ENCODE measurements at regions not wholly inside any gene's neighbourhood (a gene's known extent, or its start where the extent isn't known, plus 50 kb on each side); places are given as distances from the start of the nearest gene placed in this dataset.

DNA sequence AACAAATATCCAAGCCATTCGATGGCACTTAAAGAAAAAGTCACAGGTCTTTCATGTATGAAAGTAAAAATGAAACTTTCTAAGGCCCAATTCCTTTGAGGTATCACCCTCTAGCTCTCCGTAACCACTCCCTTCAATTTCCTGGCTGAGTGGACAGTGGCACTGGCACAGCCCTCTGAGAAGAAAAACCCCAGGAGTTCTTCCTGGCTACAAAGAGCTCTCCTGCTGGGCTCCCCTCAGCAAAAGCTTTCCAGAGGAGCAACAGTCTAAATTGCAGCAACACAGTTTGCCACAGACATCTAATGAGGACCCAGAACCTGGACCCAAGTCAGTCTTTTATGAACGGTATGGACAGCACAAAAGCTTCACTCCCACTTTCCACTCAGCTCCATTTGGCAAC lies 71.8 kb downstream of the FUNDC1 start:
- DNase-seq = peak in 1 of 2 experiments; percentile 25

DNA sequence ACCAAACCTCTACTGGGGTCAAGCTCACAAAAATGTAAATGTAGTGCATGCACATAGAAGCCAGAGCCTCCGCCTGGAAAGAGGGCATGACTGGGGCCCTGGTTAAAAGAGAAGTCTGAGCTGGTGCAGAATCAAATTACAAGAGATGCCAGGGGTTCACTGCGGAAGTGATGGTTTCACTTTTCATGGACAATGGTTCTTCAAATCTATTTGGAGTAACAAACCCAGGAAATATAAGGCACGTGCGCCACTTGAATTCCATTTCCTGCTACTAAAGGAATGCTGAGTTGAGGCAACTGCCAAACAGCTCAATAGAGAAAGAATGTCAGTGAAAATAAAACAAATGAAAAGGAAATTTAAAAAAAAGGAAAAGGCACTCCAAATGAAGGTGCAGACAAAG lies 79.8 kb downstream of the FUNDC1 start:
- DNase-seq = no peak

DNA sequence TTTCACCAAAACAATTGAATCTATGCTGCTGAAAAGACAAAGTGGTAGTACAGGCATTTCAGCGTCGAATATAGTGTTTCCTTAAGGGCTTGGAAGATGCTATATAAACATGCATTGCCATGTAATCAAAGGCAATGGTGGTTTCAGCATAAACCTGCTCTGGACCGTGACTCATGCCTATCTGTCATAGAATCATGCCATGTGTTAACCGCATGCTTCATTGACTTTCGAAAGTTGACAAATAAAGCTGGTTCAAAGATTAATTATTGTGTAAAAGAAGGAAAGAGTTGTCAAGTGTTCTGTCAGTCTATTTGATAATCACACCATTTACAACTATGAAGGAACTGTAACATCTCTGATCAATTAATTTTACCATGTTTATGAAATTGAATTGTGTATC lies 83.2 kb downstream of the FUNDC1 start:
- no peak for DNase-seq

DNA sequence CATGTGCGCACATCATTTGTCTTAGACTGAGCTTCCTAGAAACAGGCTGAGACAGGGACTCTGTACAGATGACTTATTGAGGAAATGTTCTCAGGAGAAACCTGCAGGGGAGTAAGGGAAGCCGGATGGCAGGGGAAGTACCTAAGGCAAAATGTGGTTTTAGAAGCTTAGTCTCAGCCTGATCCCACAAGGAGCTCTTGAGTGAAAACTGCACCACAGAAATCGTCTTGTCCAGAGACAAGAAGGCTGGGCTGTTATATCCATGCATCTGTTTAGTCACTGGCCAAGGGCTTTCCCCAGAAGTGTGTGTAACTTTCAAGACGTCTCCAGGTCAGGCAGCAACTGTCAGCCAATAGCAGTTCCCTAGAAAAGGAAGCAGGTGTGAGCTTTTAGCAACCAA lies 86.0 kb downstream of the FUNDC1 start:
- no peak for DNase-seq

DNA sequence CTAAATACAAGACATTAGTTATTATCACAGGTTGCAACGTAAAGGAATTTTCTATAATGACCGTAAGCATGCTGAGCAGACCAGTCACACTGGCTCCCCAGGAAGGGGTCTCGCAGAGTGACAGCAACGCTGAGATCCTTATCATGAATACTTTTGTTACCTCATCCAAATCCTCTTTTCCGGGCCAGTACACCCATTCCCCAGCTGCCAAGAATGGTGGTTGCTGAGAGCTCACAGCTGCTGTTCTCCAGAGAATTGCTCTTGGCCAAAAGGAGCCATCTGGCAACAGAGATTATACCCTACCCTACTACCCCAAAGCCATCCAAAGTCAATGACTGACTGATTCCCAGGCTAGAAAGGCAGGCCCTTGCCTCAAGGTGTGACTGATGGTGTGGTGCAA lies 91.6 kb downstream of the FUNDC1 start:
- no peak for DNase-seq

DNA sequence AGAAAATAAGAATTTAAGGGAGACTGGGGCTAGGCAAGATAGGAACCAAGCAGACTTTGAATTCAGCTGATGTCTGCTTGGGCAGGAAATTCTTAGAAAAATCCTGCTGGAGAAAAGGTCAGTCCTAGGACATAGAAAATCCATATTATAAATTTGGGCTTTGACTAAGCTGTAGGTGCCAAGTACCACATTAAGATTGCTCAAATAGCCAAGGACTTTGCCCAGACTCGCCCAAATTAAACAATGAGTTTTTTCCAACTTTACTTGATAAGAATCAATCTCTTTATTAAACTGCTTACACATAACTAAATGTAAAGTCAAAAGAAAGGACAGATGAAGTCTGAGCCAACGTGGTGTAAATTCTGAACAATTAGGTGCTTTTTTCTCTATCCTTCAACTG lies 95.4 kb downstream of the FUNDC1 start:
- no peak for DNase-seq

DNA sequence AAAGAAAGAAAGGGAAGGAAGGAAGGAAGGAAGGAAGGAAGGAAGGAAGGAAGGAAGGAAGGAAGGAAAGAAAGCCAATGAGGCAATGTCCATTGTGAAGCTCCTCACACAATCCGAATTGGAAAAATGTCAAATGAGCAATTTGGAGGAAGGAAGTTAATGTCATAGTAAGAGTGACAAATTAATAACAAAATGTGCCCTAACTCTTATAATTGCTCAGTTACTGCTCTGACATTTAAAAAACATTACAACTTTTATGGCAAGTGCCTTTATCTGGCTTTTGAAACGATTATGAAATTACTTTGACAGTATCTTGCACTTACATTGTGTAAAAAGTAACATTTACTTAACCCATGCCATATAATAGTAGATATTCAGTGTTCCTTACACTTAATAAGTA lies 96.5 kb upstream of the EFHC2 start:
- no peak for DNase-seq

DNA sequence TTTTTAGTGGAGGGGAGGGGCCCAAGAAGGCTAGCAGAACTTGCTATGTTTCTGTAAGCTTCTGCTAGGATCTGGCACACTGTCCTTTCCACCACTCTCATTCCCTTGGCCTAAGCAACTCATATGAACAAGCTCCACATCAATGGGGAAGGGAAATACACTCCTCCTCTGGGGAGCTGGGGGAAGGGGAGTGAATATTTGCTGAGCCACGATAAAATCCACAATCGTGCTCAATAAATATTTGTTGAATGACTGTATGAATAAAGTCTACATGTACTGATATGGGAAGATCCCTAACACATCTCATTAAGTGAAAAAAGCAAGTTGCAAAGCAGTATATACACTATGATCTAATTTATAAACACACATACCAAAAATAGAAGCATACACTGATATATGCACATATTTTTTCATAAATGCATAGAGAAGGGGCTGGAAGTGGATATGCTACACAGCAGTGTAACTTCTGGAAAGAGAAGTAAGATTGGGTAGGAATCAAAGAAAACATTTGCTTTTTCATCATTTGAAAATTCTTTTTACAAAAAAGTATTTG lies 95.8 kb upstream of the EFHC2 start:
- DNase-seq = no peak

DNA sequence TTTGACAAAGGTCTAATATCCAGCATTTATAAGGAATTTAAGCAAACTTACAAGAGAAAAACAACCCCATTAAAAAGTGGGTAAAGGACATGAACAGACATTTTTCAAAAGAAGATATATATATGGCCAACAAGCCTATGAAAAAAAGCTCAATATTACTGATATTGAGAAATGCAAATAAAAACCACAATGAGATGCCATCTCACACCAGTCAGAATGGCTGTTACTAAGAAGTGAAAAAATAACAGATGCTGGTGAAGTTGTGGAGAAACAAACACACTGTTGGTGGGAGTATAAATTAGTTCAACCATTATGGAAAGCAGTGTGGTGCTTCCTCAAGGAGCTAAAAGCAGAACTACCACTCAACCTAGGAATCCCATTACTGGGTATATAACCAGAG lies 91.6 kb upstream of the EFHC2 start:
- DNase-seq = no peak

DNA sequence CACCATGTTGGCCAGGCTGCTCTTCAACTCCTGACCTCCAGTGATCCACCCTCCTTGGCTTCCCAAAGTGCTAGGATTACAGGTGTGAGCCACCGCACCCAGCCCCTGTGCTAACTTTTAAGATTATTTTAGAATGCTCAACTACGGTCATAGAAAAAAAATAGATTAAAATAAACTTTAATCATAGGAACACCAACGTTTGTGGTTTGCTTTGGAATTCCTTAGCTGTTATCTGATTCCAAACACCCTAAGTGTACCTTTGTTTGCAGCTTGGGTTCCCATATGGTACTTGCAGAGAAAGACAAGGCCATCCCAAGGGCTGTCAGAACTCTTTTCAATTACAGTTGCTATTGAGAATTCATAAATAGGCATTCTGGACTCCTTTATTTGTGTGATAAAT lies 90.1 kb upstream of the EFHC2 start:
- DNase-seq = no peak

DNA sequence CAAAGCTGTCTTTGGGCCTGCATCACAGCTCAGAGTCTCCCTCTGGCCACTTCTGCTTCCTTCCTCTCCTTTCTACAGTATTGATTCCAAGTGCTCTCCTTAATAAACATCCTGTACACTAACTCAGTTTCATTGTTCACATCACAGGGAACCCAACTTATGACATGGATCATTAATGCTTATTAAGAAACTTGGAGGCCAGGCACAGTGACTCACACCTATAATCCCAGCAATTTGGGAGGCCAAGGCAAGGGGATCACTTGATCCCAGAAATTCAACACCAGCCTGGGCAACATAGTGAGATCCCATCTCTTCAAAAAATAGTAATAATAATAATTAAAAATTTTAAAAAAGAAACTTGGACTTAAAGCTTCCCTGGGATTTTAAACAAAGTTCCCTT lies 89.2 kb upstream of the EFHC2 start:
- DNase-seq = no peak

DNA sequence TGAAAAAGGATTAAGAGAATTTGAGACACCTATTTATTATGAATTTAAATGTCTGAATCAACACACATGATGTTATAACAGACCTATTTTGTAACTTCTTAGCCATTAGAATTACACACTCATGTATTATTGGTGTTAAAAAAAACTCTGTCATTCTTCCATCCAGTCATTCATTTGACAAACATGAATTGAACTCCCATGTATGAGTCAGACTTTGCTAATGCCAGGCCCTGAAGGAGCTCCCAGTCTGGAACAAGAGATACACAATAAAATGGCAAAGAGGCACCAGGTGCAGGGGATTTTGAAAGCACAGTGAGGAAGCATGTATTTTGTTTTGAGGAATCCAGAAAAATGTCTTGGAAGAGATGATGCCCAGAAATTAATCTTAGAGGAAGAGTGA lies 87.7 kb upstream of the EFHC2 start:
- DNase-seq = no peak

DNA sequence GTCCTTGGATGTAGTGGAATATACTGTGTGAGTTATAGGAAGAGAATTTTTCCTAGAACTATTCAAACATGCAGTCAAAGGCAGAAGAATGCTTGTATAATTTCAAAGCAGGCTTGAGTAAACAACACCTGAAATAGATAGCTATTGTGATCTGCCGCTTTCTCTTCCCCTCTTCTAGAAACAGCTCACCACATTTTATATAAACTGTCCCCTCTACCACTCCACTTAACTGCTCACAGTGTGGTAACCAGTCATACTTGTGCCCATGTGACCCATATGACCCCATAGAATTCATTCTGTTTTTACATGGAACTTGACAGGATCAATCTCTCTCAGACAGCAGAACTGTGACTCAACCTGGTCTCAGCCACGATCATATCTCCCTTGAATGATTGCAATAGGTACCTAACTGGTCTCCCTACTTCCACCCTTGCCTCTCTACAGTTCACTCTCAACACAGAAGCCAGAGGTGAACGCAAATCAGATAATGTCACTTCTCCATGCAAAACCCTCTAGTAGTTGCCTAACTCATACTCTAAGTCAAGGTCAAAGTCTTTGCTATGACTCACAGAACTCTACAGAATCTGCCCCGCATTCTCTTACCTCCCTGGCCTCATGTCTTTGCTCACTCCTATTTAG lies 85.6 kb upstream of the EFHC2 start:
- DNase-seq = no peak

DNA sequence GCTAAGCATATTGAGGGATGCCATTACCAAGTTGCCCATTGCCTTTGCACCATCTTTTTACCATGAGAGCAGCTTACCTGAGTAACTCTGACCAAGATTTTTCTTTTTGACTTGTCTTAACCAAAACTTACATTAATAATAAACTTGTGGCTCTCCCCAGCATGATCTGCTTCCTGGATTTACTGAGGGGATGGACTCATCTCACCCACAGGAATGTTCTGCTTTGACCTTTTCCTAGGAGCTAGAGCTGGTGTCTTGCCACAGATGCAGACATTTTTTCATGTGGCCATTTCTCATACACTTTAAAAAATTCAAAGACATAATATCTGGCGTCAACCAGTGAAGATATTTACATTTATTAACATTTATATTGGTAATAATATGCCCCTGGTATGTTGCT lies 79.2 kb upstream of the EFHC2 start:
- no peak for DNase-seq

DNA sequence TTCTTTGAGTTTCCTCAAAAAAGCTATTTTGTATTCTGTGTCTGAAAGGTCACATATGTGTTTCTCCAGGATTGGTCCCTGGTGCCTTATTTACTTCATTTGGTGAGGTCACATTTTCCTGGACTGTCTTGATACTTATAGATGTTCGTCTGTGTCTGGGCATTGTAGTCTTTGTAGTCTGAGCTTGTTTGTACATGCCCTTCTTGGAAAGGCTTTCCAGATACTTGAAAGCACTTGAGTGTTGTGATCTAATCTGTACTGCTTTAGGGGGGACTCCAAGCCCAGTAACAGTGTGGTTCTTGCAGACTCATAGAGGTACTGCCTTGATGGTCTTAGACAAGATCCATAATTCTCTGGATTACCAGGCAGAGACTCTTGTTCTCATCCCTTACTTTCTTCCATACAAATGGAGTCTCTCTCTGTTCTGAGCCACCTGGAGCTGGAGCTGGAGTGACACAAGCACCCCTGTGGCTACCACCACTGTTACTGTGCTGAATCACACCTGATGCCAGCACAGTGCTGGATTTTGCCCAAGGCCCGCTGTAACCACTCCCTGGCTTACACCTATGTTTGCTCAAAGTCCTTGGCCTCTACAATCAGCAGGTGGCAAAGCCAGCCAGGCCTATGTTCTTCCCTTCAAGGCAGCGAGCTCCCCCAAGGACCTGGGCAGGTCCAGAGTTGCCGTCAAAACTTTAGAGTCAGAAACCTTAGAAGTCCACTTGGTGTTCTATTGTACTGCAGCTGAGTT lies 72.3 kb upstream of the EFHC2 start:
- no peak for DNase-seq

DNA sequence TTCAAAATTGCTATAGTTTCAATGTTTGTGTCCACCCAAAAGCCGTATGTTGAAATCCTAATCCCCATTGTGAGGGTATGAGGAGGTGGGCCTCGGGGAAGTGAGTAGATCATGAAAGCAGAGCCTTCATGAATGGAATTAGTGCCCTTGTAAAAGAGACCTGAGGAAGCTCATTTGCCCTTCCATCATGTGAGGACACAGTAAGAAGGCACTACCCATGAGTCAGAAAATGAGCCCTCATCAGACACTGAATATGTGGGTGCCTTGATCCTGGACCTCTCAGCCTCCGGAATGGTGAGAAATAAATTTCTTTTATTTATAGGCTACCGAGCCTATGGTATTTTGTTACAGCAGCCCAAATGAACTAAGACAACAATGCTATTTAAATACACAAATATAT lies 57.7 kb upstream of the EFHC2 start:
- no peak for DNase-seq

DNA sequence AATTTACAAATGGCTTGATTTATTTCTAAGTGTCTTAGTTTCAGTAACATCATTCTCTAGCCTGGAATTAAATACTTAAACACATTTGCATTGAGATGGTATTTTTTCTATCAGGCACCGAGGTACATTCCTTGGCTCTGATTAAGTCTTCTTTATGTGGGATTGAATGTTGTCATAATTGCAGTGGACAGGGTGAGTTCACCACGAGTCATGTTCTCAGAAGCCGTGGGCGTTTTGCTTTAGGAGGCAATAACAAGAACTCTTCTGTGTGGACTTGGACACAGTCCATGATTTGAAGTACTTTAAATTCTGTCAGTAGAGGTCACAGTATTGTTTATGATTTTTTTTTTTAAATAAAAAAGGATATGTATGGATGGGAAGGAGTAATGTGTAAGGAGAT lies 57.1 kb upstream of the EFHC2 start:
- DNase-seq = no peak

DNA sequence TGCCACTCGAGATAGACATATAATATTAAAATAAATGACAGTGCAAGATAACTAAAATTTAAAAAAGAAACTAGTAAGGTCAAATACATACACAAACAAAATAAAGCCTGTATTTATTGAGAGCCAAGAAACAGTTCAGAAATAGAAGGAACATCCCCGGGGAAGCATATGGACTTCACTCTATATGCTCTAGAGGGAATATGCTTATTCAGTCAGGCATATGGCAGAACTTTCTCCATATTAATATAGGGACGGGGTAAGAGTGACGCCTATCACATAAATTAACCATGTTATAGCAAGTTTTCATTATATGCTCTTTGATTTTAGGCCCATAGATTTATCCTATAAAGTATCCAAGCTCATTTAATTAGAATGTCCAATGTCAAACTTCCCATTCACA lies 56.7 kb upstream of the EFHC2 start:
- DNase-seq = no peak

Data from NCI-H2081 (cell line).